Uterus (tissue), 3 donors: ENCODE measurements at regions not wholly inside any gene's neighbourhood (a gene's known extent, or its start where the extent isn't known, plus 50 kb on each side); places are given as distances from the start of the nearest gene placed in this dataset.

Experiments used
- DNase-seq, 2 donors: peaks; one replicate each; pipeline ENCODE4 v3.0.0-alpha.2; 2019 to 2020
- H3K27ac ChIP-seq, 2 donors: fragments of 200-600 bp; sonication (generic); 1 replicate in 1 of 2; 2 replicates in 1 of 2; pipeline ENCODE4 v1.5.1; 2016 to 2018
- H3K27me3 ChIP-seq, 2 donors: fragments of 200-600 bp; sonication (generic); one replicate each; pipeline ENCODE4 v1.5.1; 2018 to 2019; ENCODE audit warnings: control low read depth in 1 of 2
- H3K36me3 ChIP-seq, 2 donors: fragments of 200-600 bp; sonication (generic); one replicate each; pipeline ENCODE4 v1.5.1; 2019; ENCODE audit warnings: control low read depth in 1 of 2
- H3K4me1 ChIP-seq, 2 donors: fragments of 200-600 bp; sonication (generic); one replicate each; pipeline ENCODE4 v1.5.1; 2018 to 2019; ENCODE audit warnings: control low read depth in 1 of 2
- H3K4me3 ChIP-seq, 2 donors: fragments of 200-600 bp; sonication (generic); 1 replicate in 1 of 2; 2 replicates in 1 of 2; pipeline ENCODE4 v1.5.1; 2018 to 2019; ENCODE audit warnings: mild to moderate bottlenecking in 1 of 2
- H3K9me3 ChIP-seq, 2 donors: fragments of 200-600 bp; sonication (generic); one replicate each; pipeline ENCODE4 v1.5.1; 2019; ENCODE audit warnings: control low read depth in 1 of 2
- POLR2A ChIP-seq, 2 donors: fragments of 450-650 bp; IDR thresholded peaks; one replicate each; pipeline ENCODE4 v1.6.1; 2016; ENCODE audit warnings: antibody characterized with exemption in 2 of 2, mild to moderate bottlenecking in 1 of 2, moderate library complexity in 1 of 2
- intact Hi-C: fragments of 100-400 bp; cut with DNase I; formaldehyde crosslinking; loops from one replicate; pipeline ENCODE4 v1.15.1; 2023; ENCODE audit warnings: low total_unique reads
- TF ChIP-seq, protein P1 (sequence below), 4 experiments: fragments of 200-600 bp in 2 of 4; fragments of 450-650 bp in 2 of 4; sonication (generic) in 2 of 4; IDR thresholded peaks; one replicate each; pipeline ENCODE4 v1.5.1; 2016 to 2019; ENCODE audit warnings: antibody characterized with exemption in 4 of 4, mild to moderate bottlenecking in 2 of 4, moderate library complexity in 1 of 4
- donor health status: DM: yes; HTN: yes; CAD: no.

DNA sequence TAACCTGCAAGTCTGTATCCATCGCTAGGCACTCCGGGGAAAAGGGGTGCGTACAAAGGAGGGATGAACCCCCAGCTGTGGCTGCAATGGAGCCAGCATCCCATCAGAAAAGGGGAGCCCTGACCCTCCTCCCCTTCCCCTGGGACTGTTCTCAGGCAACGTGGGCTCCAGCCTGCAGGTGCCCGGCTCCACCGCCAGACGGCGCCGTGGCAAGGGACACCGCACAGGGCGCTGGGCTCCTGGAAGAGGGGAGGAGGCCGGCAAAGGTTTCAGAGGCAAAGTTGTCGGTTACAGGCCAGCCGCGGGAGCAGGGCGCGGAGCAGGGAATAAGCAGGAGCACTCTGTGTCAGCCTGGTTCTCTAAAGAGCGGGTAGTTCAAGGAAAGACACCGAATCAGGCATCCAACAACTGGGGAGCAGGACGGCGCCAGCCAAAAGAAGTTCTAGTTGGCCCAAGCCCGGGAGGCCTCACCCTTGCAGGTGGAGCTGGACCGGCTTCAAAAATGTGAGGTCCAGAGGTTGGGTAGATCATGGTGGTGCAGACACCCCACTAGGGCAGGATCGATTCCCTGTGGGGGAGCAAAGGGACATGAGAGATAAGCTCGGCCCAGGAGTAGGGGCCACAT is 53.0 kb upstream of the ATP12A start:
- intact Hi-C loops = no loop called here
- no peak overlapping the region for H3K27ac ChIP-seq

DNA sequence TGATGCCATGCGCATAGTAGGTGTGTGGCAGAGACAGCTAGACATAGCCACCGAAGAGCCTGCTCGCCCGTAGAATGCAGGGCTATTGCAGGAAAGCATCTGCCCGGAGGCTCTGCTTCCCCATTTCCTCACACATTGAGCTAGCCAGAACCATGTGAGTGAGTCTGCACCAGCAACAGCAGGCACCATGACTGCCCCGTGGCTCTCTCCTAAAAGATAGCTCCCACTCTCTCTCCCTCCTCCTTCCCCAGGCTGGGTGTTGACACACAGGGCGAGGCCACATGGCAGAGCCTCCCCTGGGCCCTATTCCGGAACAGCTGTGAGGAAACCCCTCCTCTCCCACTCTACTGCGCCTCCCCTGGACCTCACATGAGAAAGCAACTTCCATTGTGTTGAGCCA is 52.3 kb upstream of the ATP12A start:
- intact Hi-C loops = no loop called here
- Histone ChIP-seq H3K36me3 (no peaks in the 10 kb centered on the region), H3K27ac (no peak overlapping the region), H3K4me1 (no peaks in the 10 kb centered on the region), H3K4me3 (no peak overlapping the region), H3K9me3 (no peaks in the 10 kb centered on the region), H3K27me3 (no peaks in the 10 kb centered on the region)
- no peak for DNase-seq
- no peak for TF ChIP-seq POLR2A (IDR thresholded peaks at IDR 0.05)
- TF ChIP-seq, protein P1, sequence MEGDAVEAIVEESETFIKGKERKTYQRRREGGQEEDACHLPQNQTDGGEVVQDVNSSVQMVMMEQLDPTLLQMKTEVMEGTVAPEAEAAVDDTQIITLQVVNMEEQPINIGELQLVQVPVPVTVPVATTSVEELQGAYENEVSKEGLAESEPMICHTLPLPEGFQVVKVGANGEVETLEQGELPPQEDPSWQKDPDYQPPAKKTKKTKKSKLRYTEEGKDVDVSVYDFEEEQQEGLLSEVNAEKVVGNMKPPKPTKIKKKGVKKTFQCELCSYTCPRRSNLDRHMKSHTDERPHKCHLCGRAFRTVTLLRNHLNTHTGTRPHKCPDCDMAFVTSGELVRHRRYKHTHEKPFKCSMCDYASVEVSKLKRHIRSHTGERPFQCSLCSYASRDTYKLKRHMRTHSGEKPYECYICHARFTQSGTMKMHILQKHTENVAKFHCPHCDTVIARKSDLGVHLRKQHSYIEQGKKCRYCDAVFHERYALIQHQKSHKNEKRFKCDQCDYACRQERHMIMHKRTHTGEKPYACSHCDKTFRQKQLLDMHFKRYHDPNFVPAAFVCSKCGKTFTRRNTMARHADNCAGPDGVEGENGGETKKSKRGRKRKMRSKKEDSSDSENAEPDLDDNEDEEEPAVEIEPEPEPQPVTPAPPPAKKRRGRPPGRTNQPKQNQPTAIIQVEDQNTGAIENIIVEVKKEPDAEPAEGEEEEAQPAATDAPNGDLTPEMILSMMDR (IDR thresholded peaks at IDR 0.05) = no peak

More for the DNA sequence above, 53.0 kb upstream of the ATP12A start:
- DNase-seq = no peak
- Histone ChIP-seq H3K4me3 (no peak overlapping the region), H3K9me3 (no peaks in the 10 kb centered on the region), H3K27me3 (no peaks in the 10 kb centered on the region), H3K4me1 (no peaks in the 10 kb centered on the region), H3K36me3 (no peaks in the 10 kb centered on the region)
- TF ChIP-seq, protein P1 (IDR thresholded peaks at IDR 0.05) = no peak
- TF ChIP-seq POLR2A (IDR thresholded peaks at IDR 0.05) = no peak

DNA sequence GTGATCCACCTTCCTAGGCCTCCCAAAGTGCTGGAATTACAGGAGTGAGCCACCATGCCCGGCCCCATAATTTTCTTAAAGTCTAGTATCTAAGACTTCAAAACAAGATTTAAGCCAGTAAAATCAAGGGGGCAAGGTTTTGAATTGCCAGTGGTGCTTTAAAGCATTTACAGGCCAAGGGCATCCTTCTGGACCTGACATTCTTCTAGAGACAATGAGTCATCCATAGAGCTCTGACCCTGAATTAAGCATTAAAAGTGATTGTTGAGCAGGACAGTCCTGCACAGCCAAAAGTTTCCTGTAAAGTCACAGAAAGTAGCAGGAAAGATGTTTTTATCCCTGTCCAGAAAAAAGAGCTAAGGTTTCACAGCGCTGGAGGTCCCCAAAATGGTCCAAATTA is 50.9 kb upstream of the ATP12A start:
- no peak overlapping the region for H3K27ac ChIP-seq
- DNase-seq = no peak
- H3K4me1 ChIP-seq = no peaks in the 10 kb centered on the region
- H3K9me3 ChIP-seq = no peaks in the 10 kb centered on the region
- TF ChIP-seq, protein P1 (IDR thresholded peaks at IDR 0.05) = no peak
- TF ChIP-seq POLR2A (IDR thresholded peaks at IDR 0.05) = no peak
- H3K27me3 ChIP-seq = no peaks in the 10 kb centered on the region
- no peak overlapping the region for H3K4me3 ChIP-seq
- intact Hi-C loops = no loop called here
- H3K36me3 ChIP-seq = no peaks in the 10 kb centered on the region

DNA sequence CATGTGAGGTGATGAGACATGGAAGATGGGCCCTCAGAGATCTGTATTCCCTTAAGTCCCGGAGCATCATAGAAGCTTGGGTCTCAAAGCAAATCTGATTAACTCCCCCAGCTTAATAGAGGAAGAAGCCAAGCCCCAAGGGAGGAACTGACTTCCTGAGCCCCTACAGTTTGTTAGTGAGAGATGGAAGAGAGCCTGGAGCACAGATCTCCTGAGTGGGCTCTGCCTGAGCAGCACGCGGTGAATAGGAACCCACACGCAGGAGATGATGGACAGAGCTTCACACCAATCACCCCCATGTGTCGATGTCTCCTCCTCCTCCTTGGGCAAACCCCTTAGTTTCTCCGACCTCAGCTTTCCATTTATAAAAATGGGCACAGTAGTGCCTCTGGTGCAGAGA is 50.1 kb upstream of the ATP12A start:
- Histone ChIP-seq H3K36me3 (no peaks in the 10 kb centered on the region), H3K9me3 (no peaks in the 10 kb centered on the region), H3K27me3 (no peaks in the 10 kb centered on the region), H3K4me1 (no peaks in the 10 kb centered on the region), H3K27ac (no peak overlapping the region), H3K4me3 (no peak overlapping the region)
- no peak for DNase-seq
- TF ChIP-seq, protein P1 (IDR thresholded peaks at IDR 0.05) = no peak
- no peak for TF ChIP-seq POLR2A (IDR thresholded peaks at IDR 0.05)
- intact Hi-C loops = no loop called here
